A673 (cell line): ENCODE measurements at regions not wholly inside any gene's neighbourhood (a gene's known extent, or its start where the extent isn't known, plus 50 kb on each side); places are given as distances from the start of the nearest gene placed in this dataset.

Experiments used
- EZH2 ChIP-seq: fragments of 200-600 bp; sonication (generic); IDR thresholded peaks from 2 replicates; pipeline ENCODE4 v1.6.1; 2017; ENCODE audit warnings: borderline replicate concordance, low read depth, mild to moderate bottlenecking, mixed read lengths, antibody characterized with exemption, low read length; ENCODE audit not compliant: poor library complexity, severe bottlenecking
- TF ChIP-seq, protein P1 (sequence below): fragments of 300-800, 200-600 bp; sonication (generic); conservative IDR thresholded peaks from 2 replicates; pipeline ENCODE4 v1.5.1; 2017; ENCODE audit warnings: low read depth, mild to moderate bottlenecking, antibody characterized with exemption, low read length, moderate library complexity, mixed read lengths

DNA sequence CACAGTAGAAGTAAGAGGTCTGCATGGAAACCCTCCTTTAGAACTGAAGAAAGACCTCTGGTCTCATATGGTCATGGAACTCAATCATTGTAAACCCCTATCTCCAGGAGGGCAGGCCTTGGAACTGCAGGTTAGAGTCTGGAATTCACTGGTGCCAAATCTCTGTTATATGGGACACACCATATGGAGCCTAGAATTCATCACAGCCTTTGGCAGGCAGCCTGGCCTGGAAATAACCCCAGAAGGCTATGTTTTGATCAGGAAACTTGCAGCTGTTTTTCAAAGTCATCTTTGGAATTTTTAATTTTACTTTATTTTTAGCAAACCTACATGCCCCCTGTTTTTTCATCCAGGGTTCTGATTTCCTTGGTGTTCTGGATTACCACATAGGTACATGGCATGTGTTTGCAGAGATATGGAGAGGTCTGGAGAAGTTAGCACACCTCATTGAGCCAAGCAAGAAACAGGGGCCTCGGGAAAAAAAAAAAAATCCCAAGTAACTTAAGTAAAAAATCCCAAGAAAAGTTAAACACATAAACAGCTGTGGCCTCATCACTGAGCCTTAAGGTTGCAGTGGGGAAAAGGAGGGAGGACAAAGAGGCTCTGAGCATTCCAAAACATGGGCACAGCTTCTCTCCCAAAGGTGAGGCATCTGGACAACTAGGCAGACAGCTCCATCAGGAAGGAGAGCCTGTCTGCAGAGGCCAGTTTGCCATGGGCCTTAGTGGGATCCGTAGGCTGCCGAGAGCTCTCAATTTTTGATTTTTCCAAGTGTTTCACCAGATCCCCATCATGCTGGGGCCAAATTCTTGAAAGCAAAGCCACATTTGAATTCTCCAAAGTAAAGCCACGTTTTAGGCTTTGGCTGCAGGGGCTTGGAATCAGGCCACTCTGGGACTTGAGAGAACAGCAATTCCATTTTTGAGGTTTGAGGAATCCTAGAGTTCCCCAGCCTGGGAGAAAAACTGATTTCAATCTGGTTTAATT, 339.6 kb upstream of the TBX3 start:
- TF ChIP-seq, protein P1, sequence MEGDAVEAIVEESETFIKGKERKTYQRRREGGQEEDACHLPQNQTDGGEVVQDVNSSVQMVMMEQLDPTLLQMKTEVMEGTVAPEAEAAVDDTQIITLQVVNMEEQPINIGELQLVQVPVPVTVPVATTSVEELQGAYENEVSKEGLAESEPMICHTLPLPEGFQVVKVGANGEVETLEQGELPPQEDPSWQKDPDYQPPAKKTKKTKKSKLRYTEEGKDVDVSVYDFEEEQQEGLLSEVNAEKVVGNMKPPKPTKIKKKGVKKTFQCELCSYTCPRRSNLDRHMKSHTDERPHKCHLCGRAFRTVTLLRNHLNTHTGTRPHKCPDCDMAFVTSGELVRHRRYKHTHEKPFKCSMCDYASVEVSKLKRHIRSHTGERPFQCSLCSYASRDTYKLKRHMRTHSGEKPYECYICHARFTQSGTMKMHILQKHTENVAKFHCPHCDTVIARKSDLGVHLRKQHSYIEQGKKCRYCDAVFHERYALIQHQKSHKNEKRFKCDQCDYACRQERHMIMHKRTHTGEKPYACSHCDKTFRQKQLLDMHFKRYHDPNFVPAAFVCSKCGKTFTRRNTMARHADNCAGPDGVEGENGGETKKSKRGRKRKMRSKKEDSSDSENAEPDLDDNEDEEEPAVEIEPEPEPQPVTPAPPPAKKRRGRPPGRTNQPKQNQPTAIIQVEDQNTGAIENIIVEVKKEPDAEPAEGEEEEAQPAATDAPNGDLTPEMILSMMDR: no peak
- TF ChIP-seq EZH2: no peak
